ENCODE measurements at regions not wholly inside any gene's neighbourhood (a gene's known extent, or its start where the extent isn't known, plus 50 kb on each side); places are given as distances from the start of the nearest gene placed in this dataset.

GRCh38 chrX:131801911-131802310 lies 221.2 kb upstream of the STK26 start:
- Histone ChIP-seq H3K36me3 (ENCODE audit: control insufficient read depth in 4 of 4, insufficient read depth in 4 of 4, low read length in 4 of 4) (no peaks in the 10 kb centered on the region), H3K4me1 (ENCODE audit: control insufficient read depth in 5 of 5, insufficient read depth in 5 of 5, low read length in 5 of 5) (peaks cover 0 to 2% (median 0%) of the 10 kb centered on the region in 5 donors), H3K27ac (ENCODE audit: low read depth in 1 of 2, low read length in 1 of 2) (no peak overlapping the region), H3K9ac (ENCODE audit: insufficient read depth in 1 of 2, low read length in 2 of 2) (no peak overlapping the region), H3K4me3 (no peak overlapping the region), H3K27me3 (ENCODE audit: control insufficient read depth in 3 of 3, insufficient read depth in 3 of 3, low read length in 2 of 3) (peaks cover 0 to 16% (median 6%) of the 10 kb centered on the region in 3 donors), H3K9me3 (ENCODE audit: control insufficient read depth in 4 of 4, insufficient read depth in 3 of 4, low read length in 3 of 4) (no peaks in the 10 kb centered on the region)
- no peak for ATAC-seq (ENCODE audit: insufficient read depth, low FRiP score)
- 76 to 82% methylated on average over 2 of the region's 2 CpGs for WGBS, 2 donors
- DNase-seq: no peak
- TF ChIP-seq CTCF (IDR thresholded peaks at IDR 0.05; ENCODE audit: control extremely low read depth, extremely low read depth): no peak

GRCh38 chrX:131802836-131803626 lies 220.1 kb upstream of the STK26 start:
- Histone ChIP-seq H3K9ac (ENCODE audit: insufficient read depth in 1 of 2, low read length in 2 of 2) (no peak overlapping the region), H3K9me3 (ENCODE audit: control insufficient read depth in 4 of 4, insufficient read depth in 3 of 4, low read length in 3 of 4) (no peaks in the 10 kb centered on the region), H3K36me3 (ENCODE audit: control insufficient read depth in 4 of 4, insufficient read depth in 4 of 4, low read length in 4 of 4) (no peaks in the 10 kb centered on the region), H3K27ac (ENCODE audit: low read depth in 1 of 2, low read length in 1 of 2) (no peak overlapping the region), H3K4me1 (ENCODE audit: control insufficient read depth in 5 of 5, insufficient read depth in 5 of 5, low read length in 5 of 5) (peaks cover 0 to 2% (median 0%) of the 10 kb centered on the region in 5 donors), H3K4me3 (no peak overlapping the region), H3K27me3 (ENCODE audit: control insufficient read depth in 3 of 3, insufficient read depth in 3 of 3, low read length in 2 of 3) (peaks cover 0 to 7% (median 2%) of the 10 kb centered on the region in 3 donors)
- WGBS, 2 donors: 48 to 96% methylated on average over 18 to 19 of the region's 19 CpGs
- TF ChIP-seq CTCF (IDR thresholded peaks at IDR 0.05; ENCODE audit: control extremely low read depth, extremely low read depth): peak; percentile 25
- DNase-seq (peak in 2 of 3 donors; percentile 93 to 95), ATAC-seq (ENCODE audit: insufficient read depth, low FRiP score) (peak; percentile 92)

- peak overlapping the region in 1 of 2 donors; percentile 84 for H3K27ac ChIP-seq (ENCODE audit: low read depth in 1 of 2, low read length in 1 of 2)
- TF ChIP-seq CTCF (IDR thresholded peaks at IDR 0.05; ENCODE audit: control extremely low read depth, extremely low read depth): peak; percentile 42
- H3K4me3 ChIP-seq: no peak overlapping the region
- no peaks in the 10 kb centered on the region for H3K36me3 ChIP-seq (ENCODE audit: control insufficient read depth in 4 of 4, insufficient read depth in 4 of 4, low read length in 4 of 4)
- H3K9ac ChIP-seq (ENCODE audit: insufficient read depth in 1 of 2, low read length in 2 of 2): peak overlapping the region in 1 of 2 donors; percentile 83
- H3K9me3 ChIP-seq (ENCODE audit: control insufficient read depth in 4 of 4, insufficient read depth in 3 of 4, low read length in 3 of 4): no peaks in the 10 kb centered on the region
- ATAC-seq (ENCODE audit: insufficient read depth, low FRiP score) (peak; percentile 86), DNase-seq (peak; percentile 8 to 94 (median 89))
- H3K27me3 ChIP-seq (ENCODE audit: control insufficient read depth in 3 of 3, insufficient read depth in 3 of 3, low read length in 2 of 3): peaks cover 0 to 5% (median 3%) of the 10 kb centered on the region in 3 donors
- peaks cover 0 to 2% (median 0%) of the 10 kb centered on the region in 5 donors for H3K4me1 ChIP-seq (ENCODE audit: control insufficient read depth in 5 of 5, insufficient read depth in 5 of 5, low read length in 5 of 5)
- 29 to 36% methylated on average over 11 of the region's 11 CpGs for WGBS, 2 donors
Measured at GRCh38 chrX:131812847-131813825, 210.0 kb upstream of the STK26 start.
